Peyer's patch (tissue), 4 donors: ENCODE measurements at regions not wholly inside any gene's neighbourhood (a gene's known extent, or its start where the extent isn't known, plus 50 kb on each side); places are given as distances from the start of the nearest gene placed in this dataset.
"Not testable (repeated sequence)": the region's sequence is repeated elsewhere in the genome, so short reads cannot be mapped to it uniquely, and the experiment has no call there.

ENCODE experiments used
- CTCF ChIP-seq, 6 experiments: fragments of 450-650 bp in 4 of 6; fragments of 200-600 bp in 2 of 6; sonication (generic) in 1 of 6; IDR thresholded peaks; one replicate each; pipeline ENCODE4 v1.5.1; 2017 to 2019; ENCODE audit warnings: antibody characterized with exemption in 6 of 6, mild to moderate bottlenecking in 3 of 6, moderate library complexity in 1 of 6
- POLR2A ChIP-seq, 2 donors: fragments of 450-650 bp; IDR thresholded peaks; one replicate each; pipeline ENCODE4 v1.5.1; 2017; ENCODE audit warnings: antibody characterized with exemption in 2 of 2, mild to moderate bottlenecking in 2 of 2, moderate library complexity in 2 of 2

GRCh38 chr17:20867436-20867937 lies 175.3 kb downstream of the USP22 start:
- not testable (repeated sequence) for TF ChIP-seq CTCF, POLR2A (IDR thresholded peaks at IDR 0.05)
